Muscle layer of duodenum (tissue), 2 donors: ENCODE measurements at regions not wholly inside any gene's neighbourhood (a gene's known extent, or its start where the extent isn't known, plus 50 kb on each side); places are given as distances from the start of the nearest gene placed in this dataset.
"Not testable (repeated sequence)": the region's sequence is repeated elsewhere in the genome, so short reads cannot be mapped to it uniquely, and the experiment has no call there.

Experiments used
- H3K27ac ChIP-seq: one replicate; pipeline ENCODE4 v1.7.0; 2013; ENCODE audit warnings: mild to moderate bottlenecking, low read length
- H3K27me3 ChIP-seq: one replicate; pipeline ENCODE4 v1.7.0; 2013; ENCODE audit warnings: low read depth, mild to moderate bottlenecking, control low read depth, low read length
- H3K36me3 ChIP-seq, 2 donors: one replicate each; pipeline ENCODE4 v1.7.0; 2013; ENCODE audit warnings: low read length in 2 of 2, control low read depth in 1 of 2, mild to moderate bottlenecking in 1 of 2; ENCODE audit not compliant: insufficient read depth in 2 of 2, control insufficient read depth in 1 of 2
- H3K4me1 ChIP-seq, 2 donors: one replicate each; pipeline ENCODE4 v1.7.0; 2013; ENCODE audit warnings: low read length in 2 of 2, mild to moderate bottlenecking in 2 of 2, control low read depth in 1 of 2, moderate library complexity in 1 of 2; ENCODE audit not compliant: insufficient read depth in 2 of 2, control insufficient read depth in 1 of 2
- H3K4me3 ChIP-seq, 2 donors: one replicate each; pipeline ENCODE4 v1.7.0; 2013; ENCODE audit warnings: low read length in 2 of 2, low read depth in 1 of 2, mild to moderate bottlenecking in 1 of 2
- H3K9me3 ChIP-seq, 2 donors: one replicate each; pipeline ENCODE4 v1.7.0; 2013; ENCODE audit warnings: low read length in 2 of 2, control low read depth in 1 of 2, mild to moderate bottlenecking in 1 of 2; ENCODE audit not compliant: control insufficient read depth in 1 of 2
- donor health status: healthy.

DNA sequence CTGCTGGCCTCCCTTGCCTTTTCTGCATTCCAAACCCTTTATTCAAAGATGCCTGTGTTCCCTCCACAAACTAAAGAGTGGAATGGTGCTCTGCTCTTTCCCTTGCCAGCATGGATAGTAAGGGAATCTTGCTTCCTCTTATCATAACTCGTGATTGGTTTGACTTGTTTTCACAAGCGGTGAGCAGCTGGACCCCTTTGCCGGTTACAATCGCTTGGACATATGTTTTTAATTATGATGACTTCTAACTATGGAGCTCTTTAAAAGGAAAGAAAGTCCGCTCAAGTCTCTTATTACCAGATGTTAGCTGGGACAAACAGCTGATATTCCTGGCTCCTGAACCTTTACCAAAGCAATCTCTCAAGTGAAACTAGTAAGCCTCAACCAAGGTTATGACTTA lies 1094.7 kb downstream of the UQCRFS1 start:
- no peak overlapping the region for H3K4me3 ChIP-seq
- no peaks in the 10 kb centered on the region for H3K36me3 ChIP-seq
- H3K4me1 ChIP-seq, result no peaks in the 10 kb centered on the region
- H3K9me3 ChIP-seq, result no peaks in the 10 kb centered on the region
- no peaks in the 10 kb centered on the region for H3K27me3 ChIP-seq
- H3K27ac ChIP-seq, result no peak overlapping the region

DNA sequence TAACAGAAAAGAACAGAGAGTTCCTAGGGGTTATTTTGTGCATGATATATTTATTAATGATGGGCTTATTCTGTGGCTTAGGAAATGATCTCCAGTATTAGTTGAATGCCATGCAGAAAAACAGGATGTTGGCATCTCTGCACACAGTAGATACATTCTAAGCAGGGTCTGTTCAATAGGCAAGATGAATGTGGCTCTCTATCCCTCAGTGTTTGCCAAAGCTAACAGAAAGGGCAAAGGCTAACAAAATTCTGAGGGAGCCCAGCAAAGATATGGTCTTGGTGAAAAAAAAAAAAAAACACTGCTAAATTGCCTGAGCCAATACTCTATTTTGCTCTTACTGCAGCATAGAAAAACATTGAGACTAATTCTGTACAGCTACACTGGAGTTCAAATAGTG lies 1095.8 kb downstream of the UQCRFS1 start:
- Histone ChIP-seq H3K4me1 (no peaks in the 10 kb centered on the region), H3K9me3 (peaks cover 0 to under 1% of the 10 kb centered on the region in 2 donors), H3K4me3 (no peak overlapping the region), H3K27ac (no peak overlapping the region), H3K27me3 (no peaks in the 10 kb centered on the region), H3K36me3 (no peaks in the 10 kb centered on the region)

DNA sequence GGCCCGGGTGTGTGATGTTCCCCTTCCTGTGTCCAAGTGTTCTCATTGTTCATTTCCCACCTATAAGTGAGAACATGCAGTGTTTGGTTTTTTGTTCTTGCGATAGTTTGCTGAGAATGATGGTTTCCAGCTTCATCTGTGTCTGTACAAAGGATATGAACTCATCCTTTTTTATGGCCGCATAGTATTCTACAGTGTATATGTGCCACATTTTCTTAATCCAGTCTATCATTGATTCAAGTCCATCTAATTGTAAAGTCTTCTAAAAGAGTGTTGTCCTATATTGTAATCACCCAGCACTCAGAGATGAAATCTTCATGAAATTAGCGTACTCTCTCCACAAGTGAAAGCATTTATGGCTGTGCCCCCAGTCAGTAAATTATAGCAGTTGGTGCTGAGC lies 1096.6 kb downstream of the UQCRFS1 start:
- not testable (repeated sequence) for H3K27me3 ChIP-seq

DNA sequence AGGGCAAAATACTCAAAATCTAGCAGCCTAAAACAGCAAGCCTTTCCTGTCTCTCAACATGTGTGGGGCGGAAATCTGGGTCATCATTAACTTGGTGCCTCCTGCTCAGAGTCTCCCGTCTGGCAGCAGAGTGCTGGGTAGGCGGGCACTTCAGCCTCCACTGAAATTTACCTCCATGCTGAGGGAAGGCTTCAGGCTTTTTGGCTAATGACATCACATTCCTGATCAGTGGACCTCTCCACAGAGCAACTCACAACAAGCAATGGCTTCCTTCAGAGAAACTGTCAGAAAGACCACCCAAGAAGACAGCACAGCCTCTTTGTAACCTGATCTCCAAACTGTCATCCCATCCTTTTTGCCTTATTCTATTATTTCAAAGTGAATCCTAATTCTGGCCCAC lies 1109.0 kb downstream of the UQCRFS1 start:
- Histone ChIP-seq H3K27ac (no peak overlapping the region), H3K36me3 (no peaks in the 10 kb centered on the region), H3K4me3 (no peak overlapping the region), H3K9me3 (no peaks in the 10 kb centered on the region), H3K4me1 (no peaks in the 10 kb centered on the region), H3K27me3 (no peaks in the 10 kb centered on the region)

More for the DNA sequence above, 1096.6 kb downstream of the UQCRFS1 start:
- not testable (repeated sequence) for H3K9me3 ChIP-seq, H3K4me1 ChIP-seq, H3K36me3 ChIP-seq, H3K27ac ChIP-seq, H3K4me3 ChIP-seq

DNA sequence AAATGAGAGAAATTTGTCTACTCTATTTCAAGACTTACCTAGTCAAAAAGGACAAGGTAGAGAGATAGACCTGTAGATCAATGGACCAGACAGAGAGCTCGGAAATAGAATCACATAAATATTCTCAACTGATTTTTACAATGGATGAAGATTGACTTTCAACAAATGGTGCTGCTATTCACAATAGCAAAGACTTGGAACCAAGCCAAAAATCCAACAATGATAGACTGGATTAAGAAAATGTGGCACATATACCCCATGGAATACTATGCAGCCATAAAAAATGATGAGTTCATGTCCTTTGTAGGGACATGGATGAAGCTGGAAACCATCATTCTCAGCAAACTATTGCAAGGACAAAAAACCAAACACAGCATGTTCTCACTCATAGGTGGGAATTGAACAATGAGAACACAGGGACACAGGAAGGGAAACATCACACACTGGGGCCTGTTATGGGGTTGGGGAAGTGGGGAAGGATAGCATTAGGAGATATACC lies 1128.2 kb downstream of the UQCRFS1 start:
- not testable (repeated sequence) for H3K27ac ChIP-seq, H3K4me3 ChIP-seq, H3K4me1 ChIP-seq, H3K27me3 ChIP-seq, H3K36me3 ChIP-seq
- peaks cover 0 to 12% of the 10 kb centered on the region in 2 donors for H3K9me3 ChIP-seq

DNA sequence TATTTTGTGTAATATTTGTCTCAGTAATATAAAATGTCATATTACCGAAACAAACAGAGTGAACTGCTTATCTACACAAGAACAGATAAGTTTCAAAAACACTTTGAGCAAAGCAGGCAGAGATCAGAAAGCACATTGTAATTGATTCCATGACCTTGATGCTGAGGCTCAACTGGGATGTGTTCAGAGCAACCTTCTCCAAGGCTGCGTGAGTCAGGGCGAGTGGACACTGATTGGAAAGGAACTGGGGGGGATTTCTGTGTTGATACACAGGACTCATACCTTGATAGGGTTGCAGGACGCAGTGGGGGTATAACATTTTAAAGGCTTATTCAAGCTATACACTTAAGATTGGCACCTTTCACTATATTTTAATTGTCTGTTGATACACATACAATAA lies 1136.3 kb downstream of the UQCRFS1 start:
- H3K27me3 ChIP-seq, result no peaks in the 10 kb centered on the region
- peaks cover 0 to 5% of the 10 kb centered on the region in 2 donors for H3K9me3 ChIP-seq
- H3K36me3 ChIP-seq, result no peaks in the 10 kb centered on the region
- H3K4me1 ChIP-seq, result no peaks in the 10 kb centered on the region
- no peak overlapping the region for H3K27ac ChIP-seq
- H3K4me3 ChIP-seq, result no peak overlapping the region

DNA sequence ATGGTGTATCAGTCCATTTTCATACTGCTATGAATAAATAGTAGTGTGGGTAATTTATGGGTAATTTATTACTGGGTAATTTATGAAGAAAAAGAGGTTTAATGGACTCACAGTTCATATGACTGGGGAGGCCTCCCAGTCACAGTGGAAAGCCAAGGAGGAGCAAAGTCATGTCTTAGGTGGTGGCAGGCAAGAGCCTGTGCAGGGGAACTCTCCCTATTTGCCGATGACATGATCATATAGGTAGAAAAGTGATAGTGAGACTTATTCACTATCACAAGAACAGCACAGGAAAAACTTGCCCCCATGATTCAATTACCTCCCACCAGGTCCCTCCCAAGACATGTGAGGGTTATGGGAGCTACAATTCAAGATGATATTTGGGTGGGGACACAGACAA lies 1137.7 kb downstream of the UQCRFS1 start:
- Histone ChIP-seq H3K27me3 (no peaks in the 10 kb centered on the region), H3K27ac (no peak overlapping the region), H3K36me3 (no peaks in the 10 kb centered on the region), H3K4me3 (no peak overlapping the region), H3K9me3 (no peaks in the 10 kb centered on the region), H3K4me1 (no peaks in the 10 kb centered on the region)

DNA sequence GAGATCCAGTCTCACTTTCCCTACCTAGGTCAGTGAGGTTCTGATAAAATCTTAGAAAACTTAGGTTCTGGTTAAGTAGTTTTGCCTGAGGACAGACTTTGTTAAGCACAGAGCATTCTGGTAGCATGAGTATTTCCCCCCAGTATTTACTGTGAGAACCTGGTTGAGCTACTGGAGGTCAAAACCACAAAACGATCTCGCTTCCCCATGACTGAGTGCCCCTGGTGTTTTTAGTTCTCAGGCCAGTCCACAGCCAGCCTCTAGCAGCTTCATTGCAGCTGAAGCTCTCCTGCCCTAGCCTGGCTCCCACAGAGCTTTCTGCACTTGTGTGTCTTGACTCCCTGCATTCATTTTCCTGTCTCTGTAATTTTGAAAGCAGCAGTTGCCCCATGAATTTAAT lies 1138.2 kb downstream of the UQCRFS1 start:
- H3K9me3 ChIP-seq, result no peaks in the 10 kb centered on the region

DNA sequence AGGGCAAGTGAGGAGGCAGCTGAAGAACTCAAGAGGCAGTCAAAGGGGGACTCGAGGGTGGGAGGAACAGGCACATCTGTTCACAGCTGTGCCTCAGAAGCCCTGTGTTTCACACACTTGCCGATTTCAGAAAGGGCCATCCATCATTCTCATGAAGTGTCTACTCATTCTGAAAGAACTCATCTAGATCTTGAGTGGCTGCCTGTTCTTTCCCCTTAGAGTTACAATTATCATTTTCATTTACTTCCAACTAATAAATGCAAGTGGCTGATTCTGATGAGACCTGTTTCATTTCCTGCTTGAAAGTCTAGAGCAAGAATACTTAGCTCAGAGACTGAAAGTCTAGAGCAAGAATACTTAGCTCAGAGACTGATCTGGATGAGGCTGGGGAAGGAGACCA lies 1145.1 kb downstream of the UQCRFS1 start:
- H3K4me3 ChIP-seq, result no peak overlapping the region
- no peaks in the 10 kb centered on the region for H3K9me3 ChIP-seq
- no peaks in the 10 kb centered on the region for H3K27me3 ChIP-seq
- H3K4me1 ChIP-seq, result no peaks in the 10 kb centered on the region
- H3K36me3 ChIP-seq, result no peaks in the 10 kb centered on the region
- no peak overlapping the region for H3K27ac ChIP-seq

More for the DNA sequence above, 1138.2 kb downstream of the UQCRFS1 start:
- Histone ChIP-seq H3K27me3 (no peaks in the 10 kb centered on the region), H3K27ac (no peak overlapping the region), H3K36me3 (no peaks in the 10 kb centered on the region), H3K4me1 (no peaks in the 10 kb centered on the region), H3K4me3 (no peak overlapping the region)

DNA sequence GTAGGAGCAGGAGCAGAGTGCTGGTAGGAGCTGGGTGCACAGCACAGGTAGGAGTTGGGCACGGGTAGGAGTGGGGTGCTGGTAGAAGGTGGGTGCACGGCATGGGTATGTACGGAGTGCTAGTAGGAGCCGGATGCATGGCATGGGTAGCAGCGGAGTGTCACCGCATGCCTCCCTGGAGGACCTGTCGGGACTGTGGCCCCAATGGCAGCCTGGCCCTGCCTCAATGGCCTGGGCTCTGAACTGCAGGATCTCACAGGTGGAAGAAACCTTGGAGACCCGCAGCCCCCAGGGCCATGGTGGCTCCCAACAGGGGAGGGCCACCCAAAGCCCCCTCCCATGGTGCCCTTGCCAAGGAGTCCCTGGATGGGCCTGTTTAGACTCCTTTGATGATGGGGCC lies 1146.0 kb downstream of the UQCRFS1 start:
- no peaks in the 10 kb centered on the region for H3K9me3 ChIP-seq
- H3K27ac ChIP-seq, result no peak overlapping the region
- H3K4me1 ChIP-seq, result no peaks in the 10 kb centered on the region
- no peak overlapping the region for H3K4me3 ChIP-seq
- H3K27me3 ChIP-seq, result no peaks in the 10 kb centered on the region
- no peaks in the 10 kb centered on the region for H3K36me3 ChIP-seq

DNA sequence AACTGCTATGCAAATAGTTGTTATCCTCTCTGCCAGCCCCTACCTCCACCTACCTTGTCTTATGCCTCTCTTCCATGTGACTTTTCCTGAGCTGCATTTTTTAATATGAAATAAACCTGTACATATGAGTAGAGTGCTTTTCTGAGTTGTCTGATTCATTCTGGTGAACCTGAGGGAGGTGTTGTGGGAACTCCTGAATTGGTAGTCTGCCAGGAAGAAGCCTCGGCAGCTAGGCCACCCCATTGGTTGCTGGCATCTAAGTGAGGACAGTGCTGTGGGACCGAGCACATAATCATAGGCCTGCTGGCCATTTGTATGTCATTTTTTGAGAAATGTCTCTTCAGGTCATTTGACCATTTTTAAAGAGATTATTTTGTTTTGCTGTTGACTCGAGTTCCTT lies 1146.8 kb downstream of the UQCRFS1 start:
- Histone ChIP-seq H3K4me3 (no peak overlapping the region), H3K9me3 (no peaks in the 10 kb centered on the region), H3K27me3 (no peaks in the 10 kb centered on the region), H3K36me3 (no peaks in the 10 kb centered on the region), H3K27ac (no peak overlapping the region), H3K4me1 (no peaks in the 10 kb centered on the region)

DNA sequence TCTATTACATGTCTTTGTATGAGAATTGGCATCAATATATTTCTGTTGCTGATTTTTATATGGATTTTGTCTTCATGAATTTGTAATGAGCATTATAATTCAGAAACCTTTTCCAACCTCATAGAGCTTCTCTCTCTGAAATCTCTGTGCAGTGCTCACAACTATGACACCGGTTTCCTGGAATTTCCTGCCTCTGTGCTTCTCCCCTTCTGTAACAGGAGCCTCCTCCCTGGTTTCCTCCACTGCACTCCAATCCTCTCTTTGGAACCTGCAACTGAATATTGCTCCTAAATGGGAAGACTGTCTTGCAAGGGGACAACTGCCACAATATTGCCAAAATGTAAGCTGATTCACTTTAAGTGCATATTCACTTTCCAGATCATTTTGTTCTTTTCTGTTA lies 1147.9 kb downstream of the UQCRFS1 start:
- H3K4me3 ChIP-seq, result no peak overlapping the region
- no peaks in the 10 kb centered on the region for H3K36me3 ChIP-seq
- H3K4me1 ChIP-seq, result no peaks in the 10 kb centered on the region
- no peaks in the 10 kb centered on the region for H3K27me3 ChIP-seq
- no peaks in the 10 kb centered on the region for H3K9me3 ChIP-seq
- H3K27ac ChIP-seq, result no peak overlapping the region
